HCT116 (cell line): ENCODE measurements at regions not wholly inside any gene's neighbourhood (a gene's known extent, or its start where the extent isn't known, plus 50 kb on each side); places are given as distances from the start of the nearest gene placed in this dataset.

Experiments
- CTCF ChIP-seq, 3 experiments: fragments of 200-600 bp in 1 of 3; sonication (generic) in 1 of 3; IDR thresholded peaks in 2 of 3; conservative IDR thresholded peaks in 1 of 3; 2 replicates each; pipeline ENCODE4 v1.5.1; 2012 to 2017; ENCODE audit warnings: low read depth in 2 of 3, low read length in 2 of 3, antibody characterized with exemption in 1 of 3, borderline replicate concordance in 1 of 3, control low read depth in 1 of 3, mild to moderate bottlenecking in 1 of 3, mixed read lengths in 1 of 3, mixed run types in 1 of 3, moderate library complexity in 1 of 3; ENCODE audit not compliant: insufficient read depth in 1 of 3
- POLR2A ChIP-seq: IDR thresholded peaks from 2 replicates; pipeline ENCODE4 v1.7.0; 2011; ENCODE audit warnings: borderline replicate concordance; ENCODE audit not compliant: insufficient read depth, insufficient read length; ENCODE audit errors: extremely low read depth
- SP1 ChIP-seq: IDR thresholded peaks from 2 replicates; pipeline ENCODE4 v1.6.1; 2012; ENCODE audit warnings: low read depth

- TF ChIP-seq CTCF (IDR thresholded peaks at IDR 0.05 in 2 of 3, conservative IDR thresholded peaks at IDR 0.05 in 1 of 3; ENCODE audit: borderline replicate concordance in 1 of 3, insufficient read depth in 1 of 3, low read depth in 2 of 3, low read length in 2 of 3) (no peak), POLR2A (no peak), SP1 (no peak)
Observed at GRCh38 chr3:72585966-72586365, 262.3 kb downstream of the SHQ1 start.
